Endothelial cell of umbilical vein (primary cell): ENCODE measurements at regions not wholly inside any gene's neighbourhood (a gene's known extent, or its start where the extent isn't known, plus 50 kb on each side); places are given as distances from the start of the nearest gene placed in this dataset.

Experiments
- CTCF ChIP-seq, 2 donors: IDR thresholded peaks; 1 replicate in 1 of 2; 2 replicates in 1 of 2; pipeline ENCODE4 v1.5.1; 2011; ENCODE audit warnings: low read length in 2 of 2, mild to moderate bottlenecking in 2 of 2, moderate library complexity in 2 of 2, control low read depth in 1 of 2, inconsistent platforms in 1 of 2, low read depth in 1 of 2; ENCODE audit not compliant: insufficient read depth in 1 of 2; ENCODE audit errors: extremely low read depth in 1 of 2
- EZH2 ChIP-seq: IDR thresholded peaks from 2 replicates; pipeline ENCODE4 v1.6.1; 2012; ENCODE audit warnings: borderline replicate concordance, low read depth, mild to moderate bottlenecking, moderate library complexity, low read length, inconsistent platforms; ENCODE audit not compliant: severe bottlenecking
- POLR2A ChIP-seq: IDR thresholded peaks from 2 replicates; pipeline ENCODE4 v1.6.1; 2012; ENCODE audit warnings: low read depth, mild to moderate bottlenecking, control low read depth, low read length

- TF ChIP-seq POLR2A (no peak), CTCF (IDR thresholded peaks at IDR 0.05; ENCODE audit: extremely low read depth in 1 of 2, insufficient read depth in 1 of 2, low read depth in 1 of 2, low read length in 2 of 2) (no peak), EZH2 (no peak)
These were observed 128.5 kb downstream of the RHOU start for GRCh38 chr1:228863776-228864175.
